ENCODE measurements at regions not wholly inside any gene's neighbourhood (a gene's known extent, or its start where the extent isn't known, plus 50 kb on each side); places are given as distances from the start of the nearest gene placed in this dataset.

GRCh38 chr4:159035570-159035969, 67.3 kb upstream of the RAPGEF2 start:
- H3K4me1 ChIP-seq (ENCODE audit: control insufficient read depth, insufficient read depth, low read length), result peaks cover 24% of the 10 kb centered on the region
- no peaks in the 10 kb centered on the region for H3K27me3 ChIP-seq (ENCODE audit: control insufficient read depth, insufficient read depth, low read length)
- H3K27ac ChIP-seq (ENCODE audit: low read depth, low read length), result no peak overlapping the region
- no peaks in the 10 kb centered on the region for H3K36me3 ChIP-seq (ENCODE audit: control insufficient read depth, insufficient read depth, low read length)
- H3K9me3 ChIP-seq (ENCODE audit: control insufficient read depth, insufficient read depth, low read length), result no peaks in the 10 kb centered on the region
- H3K4me3 ChIP-seq (ENCODE audit: low read depth, low read length), result no peak overlapping the region
- no peak overlapping the region for H3K9ac ChIP-seq (ENCODE audit: low read depth, low read length)

- no peaks in the 10 kb centered on the region for H3K36me3 ChIP-seq (ENCODE audit: control insufficient read depth, insufficient read depth, low read length)
- no peak overlapping the region for H3K9ac ChIP-seq (ENCODE audit: low read depth, low read length)
- no peaks in the 10 kb centered on the region for H3K9me3 ChIP-seq (ENCODE audit: control insufficient read depth, insufficient read depth, low read length)
- no peak overlapping the region for H3K4me3 ChIP-seq (ENCODE audit: low read depth, low read length)
- peaks cover 22% of the 10 kb centered on the region for H3K4me1 ChIP-seq (ENCODE audit: control insufficient read depth, insufficient read depth, low read length)
- no peak overlapping the region for H3K27ac ChIP-seq (ENCODE audit: low read depth, low read length)
- no peaks in the 10 kb centered on the region for H3K27me3 ChIP-seq (ENCODE audit: control insufficient read depth, insufficient read depth, low read length)
Measured at GRCh38 chr4:159038536-159038935, 64.3 kb upstream of the RAPGEF2 start.

- Histone ChIP-seq H3K9ac (ENCODE audit: low read depth, low read length) (no peak overlapping the region), H3K36me3 (ENCODE audit: control insufficient read depth, insufficient read depth, low read length) (no peaks in the 10 kb centered on the region), H3K4me3 (ENCODE audit: low read depth, low read length) (no peak overlapping the region), H3K27me3 (ENCODE audit: control insufficient read depth, insufficient read depth, low read length) (no peaks in the 10 kb centered on the region), H3K9me3 (ENCODE audit: control insufficient read depth, insufficient read depth, low read length) (no peaks in the 10 kb centered on the region), H3K27ac (ENCODE audit: low read depth, low read length) (no peak overlapping the region), H3K4me1 (ENCODE audit: control insufficient read depth, insufficient read depth, low read length) (peaks cover 21% of the 10 kb centered on the region)
Measured at GRCh38 chr4:159041054-159042034, 61.5 kb upstream of the RAPGEF2 start.

- Histone ChIP-seq H3K27me3 (ENCODE audit: control insufficient read depth, insufficient read depth, low read length) (no peaks in the 10 kb centered on the region), H3K4me1 (ENCODE audit: control insufficient read depth, insufficient read depth, low read length) (peaks cover 13% of the 10 kb centered on the region), H3K9ac (ENCODE audit: low read depth, low read length) (no peak overlapping the region)
Measured at GRCh38 chr4:159042097-159042605, 60.7 kb upstream of the RAPGEF2 start.

GRCh38 chr4:159042868-159043267, 60.0 kb upstream of the RAPGEF2 start:
- no peak overlapping the region for H3K27ac ChIP-seq (ENCODE audit: low read depth, low read length)
- no peaks in the 10 kb centered on the region for H3K27me3 ChIP-seq (ENCODE audit: control insufficient read depth, insufficient read depth, low read length)
- H3K4me1 ChIP-seq (ENCODE audit: control insufficient read depth, insufficient read depth, low read length), result peaks cover 12% of the 10 kb centered on the region
- no peak overlapping the region for H3K4me3 ChIP-seq (ENCODE audit: low read depth, low read length)
- H3K36me3 ChIP-seq (ENCODE audit: control insufficient read depth, insufficient read depth, low read length), result no peaks in the 10 kb centered on the region
- H3K9ac ChIP-seq (ENCODE audit: low read depth, low read length), result no peak overlapping the region
- H3K9me3 ChIP-seq (ENCODE audit: control insufficient read depth, insufficient read depth, low read length), result no peaks in the 10 kb centered on the region

More at GRCh38 chr4:159042097-159042605, 60.7 kb upstream of the RAPGEF2 start:
- Histone ChIP-seq H3K9me3 (ENCODE audit: control insufficient read depth, insufficient read depth, low read length) (no peaks in the 10 kb centered on the region), H3K4me3 (ENCODE audit: low read depth, low read length) (no peak overlapping the region), H3K36me3 (ENCODE audit: control insufficient read depth, insufficient read depth, low read length) (no peaks in the 10 kb centered on the region), H3K27ac (ENCODE audit: low read depth, low read length) (no peak overlapping the region)

- H3K4me1 ChIP-seq (ENCODE audit: control insufficient read depth, insufficient read depth, low read length), result peaks cover 17% of the 10 kb centered on the region
- H3K9ac ChIP-seq (ENCODE audit: low read depth, low read length), result no peak overlapping the region
- no peaks in the 10 kb centered on the region for H3K9me3 ChIP-seq (ENCODE audit: control insufficient read depth, insufficient read depth, low read length)
- H3K36me3 ChIP-seq (ENCODE audit: control insufficient read depth, insufficient read depth, low read length), result no peaks in the 10 kb centered on the region
- no peak overlapping the region for H3K4me3 ChIP-seq (ENCODE audit: low read depth, low read length)
- H3K27me3 ChIP-seq (ENCODE audit: control insufficient read depth, insufficient read depth, low read length), result no peaks in the 10 kb centered on the region
- no peak overlapping the region for H3K27ac ChIP-seq (ENCODE audit: low read depth, low read length)
Measured at GRCh38 chr4:159043861-159044260, 59.0 kb upstream of the RAPGEF2 start.

- H3K27ac ChIP-seq (ENCODE audit: low read depth, low read length), result no peak overlapping the region
- H3K4me3 ChIP-seq (ENCODE audit: low read depth, low read length), result no peak overlapping the region
- no peaks in the 10 kb centered on the region for H3K36me3 ChIP-seq (ENCODE audit: control insufficient read depth, insufficient read depth, low read length)
- peaks cover 14% of the 10 kb centered on the region for H3K4me1 ChIP-seq (ENCODE audit: control insufficient read depth, insufficient read depth, low read length)
- no peak overlapping the region for H3K9ac ChIP-seq (ENCODE audit: low read depth, low read length)
- H3K27me3 ChIP-seq (ENCODE audit: control insufficient read depth, insufficient read depth, low read length), result no peaks in the 10 kb centered on the region
- no peaks in the 10 kb centered on the region for H3K9me3 ChIP-seq (ENCODE audit: control insufficient read depth, insufficient read depth, low read length)
Measured at GRCh38 chr4:159045321-159045720, 57.6 kb upstream of the RAPGEF2 start.

GRCh38 chr4:159046683-159047082, 56.2 kb upstream of the RAPGEF2 start:
- Histone ChIP-seq H3K27me3 (ENCODE audit: control insufficient read depth, insufficient read depth, low read length) (no peaks in the 10 kb centered on the region), H3K4me3 (ENCODE audit: low read depth, low read length) (no peak overlapping the region), H3K27ac (ENCODE audit: low read depth, low read length) (no peak overlapping the region), H3K9me3 (ENCODE audit: control insufficient read depth, insufficient read depth, low read length) (no peaks in the 10 kb centered on the region), H3K36me3 (ENCODE audit: control insufficient read depth, insufficient read depth, low read length) (no peaks in the 10 kb centered on the region), H3K9ac (ENCODE audit: low read depth, low read length) (no peak overlapping the region), H3K4me1 (ENCODE audit: control insufficient read depth, insufficient read depth, low read length) (peaks cover 15% of the 10 kb centered on the region)

- Histone ChIP-seq H3K27me3 (ENCODE audit: control insufficient read depth, insufficient read depth, low read length) (no peaks in the 10 kb centered on the region), H3K9me3 (ENCODE audit: control insufficient read depth, insufficient read depth, low read length) (no peaks in the 10 kb centered on the region), H3K27ac (ENCODE audit: low read depth, low read length) (no peak overlapping the region), H3K9ac (ENCODE audit: low read depth, low read length) (no peak overlapping the region), H3K4me3 (ENCODE audit: low read depth, low read length) (no peak overlapping the region), H3K4me1 (ENCODE audit: control insufficient read depth, insufficient read depth, low read length) (peaks cover 22% of the 10 kb centered on the region), H3K36me3 (ENCODE audit: control insufficient read depth, insufficient read depth, low read length) (no peaks in the 10 kb centered on the region)
Measured at GRCh38 chr4:159047478-159048165, 55.3 kb upstream of the RAPGEF2 start.

GRCh38 chr4:159048166-159048886, 54.6 kb upstream of the RAPGEF2 start:
- Histone ChIP-seq H3K9ac (ENCODE audit: low read depth, low read length) (no peak overlapping the region), H3K4me3 (ENCODE audit: low read depth, low read length) (no peak overlapping the region), H3K27me3 (ENCODE audit: control insufficient read depth, insufficient read depth, low read length) (no peaks in the 10 kb centered on the region), H3K4me1 (ENCODE audit: control insufficient read depth, insufficient read depth, low read length) (peaks cover 22% of the 10 kb centered on the region), H3K9me3 (ENCODE audit: control insufficient read depth, insufficient read depth, low read length) (no peaks in the 10 kb centered on the region), H3K36me3 (ENCODE audit: control insufficient read depth, insufficient read depth, low read length) (no peaks in the 10 kb centered on the region), H3K27ac (ENCODE audit: low read depth, low read length) (no peak overlapping the region)
